ENCODE measurements at regions not wholly inside any gene's neighbourhood (a gene's known extent, or its start where the extent isn't known, plus 50 kb on each side); places are given as distances from the start of the nearest gene placed in this dataset.
A peak's percentile ranks its signal among the peaks of the same experiment; 100 is the strongest.
"Not testable (repeated sequence)": the region's sequence is repeated elsewhere in the genome, so short reads cannot be mapped to it uniquely, and the experiment has no call there.

GRCh38 chr11:109682788-109683187, 260.8 kb downstream of the C11orf87 start:
- DNase-seq, result not testable (repeated sequence)

- no peak for DNase-seq
These were observed 273.7 kb downstream of the C11orf87 start for GRCh38 chr11:109695696-109696095.

GRCh38 chr11:109696191-109696897, 274.4 kb downstream of the C11orf87 start:
- no peak for DNase-seq

- DNase-seq, result peak; percentile 34
These were observed 275.3 kb downstream of the C11orf87 start for GRCh38 chr11:109697140-109697843.

GRCh38 chr11:109698237-109698636, 276.2 kb downstream of the C11orf87 start:
- no peak for DNase-seq

- DNase-seq, result peak; percentile 62
These were observed 282.4 kb downstream of the C11orf87 start for GRCh38 chr11:109704432-109704831.

GRCh38 chr11:109706945-109707344, 285.0 kb downstream of the C11orf87 start:
- DNase-seq, result no peak

GRCh38 chr11:109707411-109707810, 285.4 kb downstream of the C11orf87 start:
- DNase-seq, result no peak

GRCh38 chr11:109708184-109708583, 286.2 kb downstream of the C11orf87 start:
- no peak for DNase-seq

- not testable (repeated sequence) for DNase-seq
These were observed 292.5 kb downstream of the C11orf87 start for GRCh38 chr11:109714444-109714843.

GRCh38 chr11:109715424-109715823, 293.4 kb downstream of the C11orf87 start:
- not testable (repeated sequence) for DNase-seq

GRCh38 chr11:109726061-109726460, 304.1 kb downstream of the C11orf87 start:
- DNase-seq, result no peak

GRCh38 chr11:109728056-109728455, 306.1 kb downstream of the C11orf87 start:
- peak; percentile 57 for DNase-seq

GRCh38 chr11:109729761-109730160, 307.8 kb downstream of the C11orf87 start:
- DNase-seq, result peak; percentile 79

GRCh38 chr11:109730669-109731068, 308.7 kb downstream of the C11orf87 start:
- DNase-seq, result no peak

- no peak for DNase-seq
These were observed 309.5 kb downstream of the C11orf87 start for GRCh38 chr11:109731451-109731850.

- no peak for DNase-seq
These were observed 311.3 kb downstream of the C11orf87 start for GRCh38 chr11:109733245-109733644.

GRCh38 chr11:109734566-109734965, 312.6 kb downstream of the C11orf87 start:
- DNase-seq, result no peak

GRCh38 chr11:109735128-109735527, 313.1 kb downstream of the C11orf87 start:
- no peak for DNase-seq

GRCh38 chr11:109739379-109739778, 317.4 kb downstream of the C11orf87 start:
- DNase-seq, result no peak

GRCh38 chr11:109745996-109746625, 324.1 kb downstream of the C11orf87 start:
- no peak for DNase-seq

- DNase-seq, result no peak
These were observed 325.8 kb downstream of the C11orf87 start for GRCh38 chr11:109747839-109748238.

GRCh38 chr11:109749476-109749875, 327.5 kb downstream of the C11orf87 start:
- no peak for DNase-seq

- DNase-seq, result no peak
These were observed 329.0 kb downstream of the C11orf87 start for GRCh38 chr11:109750964-109751363.
